Breast epithelium (tissue), 4 donors: ENCODE measurements at regions not wholly inside any gene's neighbourhood (a gene's known extent, or its start where the extent isn't known, plus 50 kb on each side); places are given as distances from the start of the nearest gene placed in this dataset.

Experiments
- DNase-seq, 2 donors: peaks; one replicate each; pipeline ENCODE4 v3.0.0-alpha.2; 2019; ENCODE audit warnings: low spot score in 2 of 2
- H3K27ac ChIP-seq, 2 donors: fragments of 200-600 bp; sonication (generic) in 1 of 2; one replicate each; pipeline ENCODE4 v1.5.1; 2016 to 2019; ENCODE audit warnings: mild to moderate bottlenecking in 1 of 2
- H3K27me3 ChIP-seq, 2 donors: fragments of 200-600 bp; sonication (generic) in 1 of 2; one replicate each; pipeline versions ENCODE4 v1.5.1 to v1.6.0; 2017 to 2019; ENCODE audit warnings: control low read depth in 1 of 2, mild to moderate bottlenecking in 1 of 2
- H3K36me3 ChIP-seq: fragments of 200-600 bp; one replicate; pipeline ENCODE4 v1.5.1; 2019
- H3K4me1 ChIP-seq, 2 donors: fragments of 200-600 bp; sonication (generic); one replicate each; pipeline ENCODE4 v1.5.1; 2016 to 2019; ENCODE audit warnings: control low read depth in 1 of 2
- H3K4me3 ChIP-seq, 3 donors: fragments of 200-600 bp; sonication (generic); 1 replicate in 2 of 3; 2 replicates in 1 of 3; pipeline ENCODE4 v1.5.1; 2016 to 2019; ENCODE audit warnings: mild to moderate bottlenecking in 3 of 3, moderate library complexity in 2 of 3
- H3K9me3 ChIP-seq, 2 donors: fragments of 200-600 bp; sonication (generic) in 1 of 2; one replicate each; pipeline ENCODE4 v1.5.1; 2016 to 2019; ENCODE audit warnings: control low read depth in 1 of 2
- POLR2A ChIP-seq: fragments of 450-650 bp; IDR thresholded peaks from one replicate; pipeline ENCODE4 v1.6.1; 2016; ENCODE audit warnings: antibody characterized with exemption, mild to moderate bottlenecking, moderate library complexity
- POLR2AphosphoS5 ChIP-seq, 3 donors: sonication (generic); formaldehyde crosslinking; IDR thresholded peaks; one replicate each; pipeline ENCODE4 v1.6.1; 2017; ENCODE audit warnings: antibody characterized with exemption in 3 of 3
- intact Hi-C: fragments of 100-400 bp; cut with DNase I; formaldehyde crosslinking; loops from one replicate; pipeline ENCODE4 v1.15.1; 2023; ENCODE audit warnings: low total_unique reads
- TF ChIP-seq, protein P1 (sequence below), 3 donors: fragments of 450-650 bp; IDR thresholded peaks; one replicate each; pipeline ENCODE4 v1.5.1; 2016 to 2017; ENCODE audit warnings: antibody characterized with exemption in 3 of 3, mild to moderate bottlenecking in 3 of 3, moderate library complexity in 3 of 3

DNA sequence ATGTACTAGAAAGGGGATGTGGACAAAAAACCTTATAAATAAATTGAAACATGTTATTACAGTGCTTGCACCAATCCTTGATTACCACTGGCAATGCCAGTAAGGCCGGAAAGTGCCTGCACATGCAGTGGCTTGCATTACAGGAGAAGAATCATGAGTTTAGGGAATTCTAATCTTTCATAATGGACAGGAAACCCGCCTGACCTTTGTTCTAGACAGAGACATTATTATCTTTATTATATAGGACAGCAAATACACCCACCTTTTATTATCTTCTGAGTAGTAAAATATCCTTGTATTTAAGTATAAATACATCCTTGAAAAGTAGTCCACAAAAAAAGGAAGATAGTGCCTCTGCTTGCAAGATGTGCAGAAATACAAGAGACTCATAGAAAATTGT, 379.9 kb upstream of the LCORL start:
- Histone ChIP-seq H3K4me3 (no peak overlapping the region), H3K4me1 (no peaks in the 10 kb centered on the region), H3K27me3 (no peaks in the 10 kb centered on the region), H3K9me3 (no peaks in the 10 kb centered on the region), H3K36me3 (no peaks in the 10 kb centered on the region), H3K27ac (no peak overlapping the region)
- intact Hi-C loops, result no loop called here
- TF ChIP-seq POLR2AphosphoS5 (IDR thresholded peaks at IDR 0.05) (no peak), POLR2A (no peak)
- TF ChIP-seq, protein P1, sequence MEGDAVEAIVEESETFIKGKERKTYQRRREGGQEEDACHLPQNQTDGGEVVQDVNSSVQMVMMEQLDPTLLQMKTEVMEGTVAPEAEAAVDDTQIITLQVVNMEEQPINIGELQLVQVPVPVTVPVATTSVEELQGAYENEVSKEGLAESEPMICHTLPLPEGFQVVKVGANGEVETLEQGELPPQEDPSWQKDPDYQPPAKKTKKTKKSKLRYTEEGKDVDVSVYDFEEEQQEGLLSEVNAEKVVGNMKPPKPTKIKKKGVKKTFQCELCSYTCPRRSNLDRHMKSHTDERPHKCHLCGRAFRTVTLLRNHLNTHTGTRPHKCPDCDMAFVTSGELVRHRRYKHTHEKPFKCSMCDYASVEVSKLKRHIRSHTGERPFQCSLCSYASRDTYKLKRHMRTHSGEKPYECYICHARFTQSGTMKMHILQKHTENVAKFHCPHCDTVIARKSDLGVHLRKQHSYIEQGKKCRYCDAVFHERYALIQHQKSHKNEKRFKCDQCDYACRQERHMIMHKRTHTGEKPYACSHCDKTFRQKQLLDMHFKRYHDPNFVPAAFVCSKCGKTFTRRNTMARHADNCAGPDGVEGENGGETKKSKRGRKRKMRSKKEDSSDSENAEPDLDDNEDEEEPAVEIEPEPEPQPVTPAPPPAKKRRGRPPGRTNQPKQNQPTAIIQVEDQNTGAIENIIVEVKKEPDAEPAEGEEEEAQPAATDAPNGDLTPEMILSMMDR (IDR thresholded peaks at IDR 0.05), result no peak
- no peak for DNase-seq

DNA sequence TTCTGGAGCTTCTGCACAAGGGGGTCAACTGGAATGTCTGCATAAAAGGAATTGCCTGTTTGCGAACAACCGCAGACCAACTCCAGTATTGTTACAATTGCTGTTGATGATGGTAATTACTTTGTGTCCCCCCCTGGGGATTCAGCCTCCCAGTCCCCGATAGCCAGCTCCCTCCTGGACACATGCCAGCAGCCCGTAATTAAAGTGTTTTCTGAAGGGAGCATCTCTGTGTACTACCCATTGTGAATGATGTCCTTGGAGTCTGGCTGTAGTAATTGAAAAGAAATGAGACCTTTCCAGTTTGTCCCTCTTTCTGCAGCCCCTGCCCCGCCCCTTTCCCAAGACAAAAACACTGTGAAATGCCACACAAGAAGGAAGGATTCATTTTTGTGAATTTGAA, 377.1 kb upstream of the LCORL start:
- Histone ChIP-seq H3K4me3 (no peak overlapping the region), H3K9me3 (no peaks in the 10 kb centered on the region), H3K27me3 (no peaks in the 10 kb centered on the region), H3K27ac (no peak overlapping the region), H3K4me1 (no peaks in the 10 kb centered on the region), H3K36me3 (no peaks in the 10 kb centered on the region)
- TF ChIP-seq POLR2A (no peak), POLR2AphosphoS5 (IDR thresholded peaks at IDR 0.05) (no peak)
- TF ChIP-seq, protein P1 (IDR thresholded peaks at IDR 0.05), result no peak
- intact Hi-C loops, result no loop called here
- no peak for DNase-seq

DNA sequence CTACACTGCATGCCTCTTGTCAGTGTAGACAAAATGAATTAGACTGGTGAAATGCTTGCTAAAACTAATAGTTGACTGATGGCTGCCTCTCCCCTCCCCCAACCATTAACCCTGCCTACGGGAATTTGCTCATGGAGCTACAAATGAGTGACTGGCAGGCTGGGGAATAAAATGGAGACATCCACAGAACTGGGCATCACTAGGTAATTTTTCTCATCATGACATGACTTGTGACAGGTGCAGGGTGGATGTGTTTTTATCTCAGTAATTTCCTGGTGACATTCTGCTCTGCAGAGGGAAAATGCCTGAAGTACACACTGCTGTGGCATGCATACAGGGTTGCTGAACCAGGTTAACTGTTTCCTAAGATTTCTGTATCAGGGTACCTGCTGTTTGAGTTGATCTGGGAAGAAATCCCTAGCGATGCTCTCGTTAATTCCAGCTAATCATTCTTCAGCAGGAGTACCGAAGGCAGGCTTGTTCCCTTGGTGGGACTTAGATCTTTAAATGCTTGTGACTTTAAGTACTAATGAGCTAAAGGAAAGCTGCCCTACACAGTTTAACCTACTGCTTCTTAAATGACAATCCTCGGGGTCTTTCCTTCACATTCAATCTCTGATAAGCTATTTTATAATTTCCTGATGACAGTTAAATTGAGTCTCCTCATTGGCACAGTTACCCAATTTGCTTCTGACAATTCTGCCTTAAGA, 376.3 kb upstream of the LCORL start:
- no peak for DNase-seq

DNA sequence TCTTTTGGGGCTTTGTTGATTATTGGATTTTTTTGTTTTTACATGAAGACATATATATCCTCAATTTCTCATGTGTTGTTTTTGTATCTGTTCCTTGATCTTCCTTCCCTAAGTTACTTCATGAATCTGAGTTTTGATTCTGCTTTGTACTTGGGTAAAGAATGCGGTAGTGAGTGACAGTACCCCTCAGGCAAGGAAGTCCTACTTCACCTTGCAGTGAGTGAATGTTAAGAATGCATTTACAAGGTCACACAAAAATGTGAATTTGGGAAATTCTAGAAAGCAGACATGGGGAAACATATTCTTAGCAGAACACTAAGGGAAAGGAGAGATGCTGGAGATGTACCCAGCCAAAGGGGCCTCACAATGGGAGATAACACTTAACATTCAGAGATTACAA, 373.1 kb upstream of the LCORL start:
- Histone ChIP-seq H3K27ac (no peak overlapping the region), H3K9me3 (no peaks in the 10 kb centered on the region), H3K36me3 (no peaks in the 10 kb centered on the region), H3K27me3 (no peaks in the 10 kb centered on the region), H3K4me1 (no peaks in the 10 kb centered on the region), H3K4me3 (no peak overlapping the region)
- intact Hi-C loops, result no loop called here
- TF ChIP-seq POLR2AphosphoS5 (IDR thresholded peaks at IDR 0.05) (no peak), POLR2A (no peak)
- TF ChIP-seq, protein P1 (IDR thresholded peaks at IDR 0.05), result no peak
- no peak for DNase-seq

More for the DNA sequence above, 376.3 kb upstream of the LCORL start:
- Histone ChIP-seq H3K4me1 (no peaks in the 10 kb centered on the region), H3K27ac (no peak overlapping the region), H3K4me3 (no peak overlapping the region), H3K9me3 (no peaks in the 10 kb centered on the region), H3K36me3 (no peaks in the 10 kb centered on the region), H3K27me3 (no peaks in the 10 kb centered on the region)
- intact Hi-C loops, result no loop called here
- TF ChIP-seq, protein P1 (IDR thresholded peaks at IDR 0.05), result no peak
- TF ChIP-seq POLR2A (no peak), POLR2AphosphoS5 (IDR thresholded peaks at IDR 0.05) (no peak)

DNA sequence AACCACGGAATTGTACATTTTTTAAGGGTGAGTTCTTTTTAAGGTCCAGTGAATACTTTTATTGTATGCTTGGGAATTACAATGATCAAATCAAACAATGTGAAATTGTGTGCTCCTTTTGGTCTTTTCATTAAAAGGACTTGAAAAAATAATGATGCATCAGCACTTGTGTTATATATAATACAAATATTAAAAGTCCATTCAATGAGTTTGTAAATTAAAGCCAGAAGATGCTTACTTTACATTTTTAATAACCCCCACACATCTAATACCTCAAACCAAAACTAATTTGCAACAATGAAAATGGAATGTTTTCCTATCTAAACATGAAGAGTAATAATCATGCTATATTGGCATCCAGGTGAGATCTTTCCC, 369.8 kb upstream of the LCORL start:
- TF ChIP-seq POLR2AphosphoS5 (IDR thresholded peaks at IDR 0.05), result no peak
- TF ChIP-seq POLR2A, result no peak
- TF ChIP-seq, protein P1 (IDR thresholded peaks at IDR 0.05), result no peak
- intact Hi-C loops, result no loop called here

More for the DNA sequence above, 369.8 kb upstream of the LCORL start:
- Histone ChIP-seq H3K36me3 (no peaks in the 10 kb centered on the region), H3K4me1 (no peaks in the 10 kb centered on the region), H3K9me3 (no peaks in the 10 kb centered on the region), H3K27ac (no peak overlapping the region), H3K4me3 (no peak overlapping the region), H3K27me3 (no peaks in the 10 kb centered on the region)
- DNase-seq, result no peak
